Chondrocyte (in vitro differentiated cells): ENCODE measurements at regions not wholly inside any gene's neighbourhood (a gene's known extent, or its start where the extent isn't known, plus 50 kb on each side); places are given as distances from the start of the nearest gene placed in this dataset.

ENCODE experiments used
- DNase-seq: peaks from one replicate; pipeline ENCODE4 v3.0.0; 2021; ENCODE audit warnings: mixed read lengths, low spot score
- H3K27ac Mint-ChIP-seq: one replicate; pipeline ENCODE4 v1.8.0; 2021; ENCODE audit warnings: mild to moderate bottlenecking, moderate library complexity, mixed read lengths; ENCODE audit not compliant: unreplicated experiment
- H3K27me3 Mint-ChIP-seq: 2 replicates; pipeline ENCODE4 v1.8.0; 2021; ENCODE audit warnings: low read depth, mixed read lengths
- H3K36me3 Mint-ChIP-seq: 2 replicates; pipeline ENCODE4 v1.8.0; 2021; ENCODE audit warnings: low read depth, mixed read lengths
- H3K4me1 Mint-ChIP-seq: 2 replicates; pipeline ENCODE4 v1.8.0; 2021; ENCODE audit warnings: low read depth, mild to moderate bottlenecking, mixed read lengths
- H3K4me3 Mint-ChIP-seq: one replicate; pipeline ENCODE4 v1.8.0; 2021; ENCODE audit warnings: mild to moderate bottlenecking, moderate library complexity, mixed read lengths; ENCODE audit not compliant: unreplicated experiment
- H3K9me3 Mint-ChIP-seq: 2 replicates; pipeline ENCODE4 v1.8.0; 2021; ENCODE audit warnings: low read depth, mixed read lengths
- TF ChIP-seq, protein P1 (sequence below): fragments of 200-600 bp; sonication (generic); IDR thresholded peaks from 2 replicates; pipeline ENCODE4 v1.5.0; 2021; ENCODE audit warnings: antibody characterized with exemption, mild to moderate bottlenecking, moderate library complexity

DNA sequence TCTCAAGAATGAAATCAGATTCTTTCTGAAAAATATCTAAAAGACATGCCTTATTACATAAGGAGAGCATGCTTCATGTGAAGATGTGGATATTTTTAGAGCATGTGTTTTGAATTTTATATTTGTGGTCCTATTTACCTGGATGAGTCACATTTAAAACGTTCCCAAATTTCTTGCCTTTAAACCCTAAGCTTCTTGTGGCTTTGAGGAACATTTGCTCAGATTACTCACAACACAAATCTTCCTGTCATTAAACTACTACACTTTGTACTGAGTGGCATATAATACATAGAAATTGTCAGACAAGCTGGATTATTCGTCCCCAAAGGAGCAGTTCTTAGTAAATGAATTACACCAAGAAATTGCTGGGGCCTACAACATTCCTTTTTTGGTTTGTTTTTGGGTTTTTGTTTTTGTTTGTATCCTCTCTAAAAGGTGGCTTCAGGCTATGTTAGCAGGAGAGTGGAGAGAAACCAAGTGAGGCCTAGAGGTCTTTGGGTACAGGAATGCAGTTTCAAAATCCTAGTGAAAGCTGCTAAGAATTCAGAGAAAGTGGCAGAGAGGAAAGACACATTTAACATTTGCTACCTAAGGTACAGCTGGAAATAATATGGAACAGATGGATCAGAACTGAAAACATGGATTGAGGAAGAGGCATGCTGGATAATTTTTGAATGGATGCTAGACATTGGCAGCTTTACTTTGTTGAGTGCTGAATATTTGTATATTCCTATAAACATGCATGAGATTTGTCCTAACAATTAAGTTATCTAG is 128.1 kb downstream of the RPL22L1 start:
- no peaks in the 10 kb centered on the region for H3K36me3 Mint-ChIP-seq
- H3K27ac Mint-ChIP-seq, result no peak overlapping the region
- TF ChIP-seq, protein P1, sequence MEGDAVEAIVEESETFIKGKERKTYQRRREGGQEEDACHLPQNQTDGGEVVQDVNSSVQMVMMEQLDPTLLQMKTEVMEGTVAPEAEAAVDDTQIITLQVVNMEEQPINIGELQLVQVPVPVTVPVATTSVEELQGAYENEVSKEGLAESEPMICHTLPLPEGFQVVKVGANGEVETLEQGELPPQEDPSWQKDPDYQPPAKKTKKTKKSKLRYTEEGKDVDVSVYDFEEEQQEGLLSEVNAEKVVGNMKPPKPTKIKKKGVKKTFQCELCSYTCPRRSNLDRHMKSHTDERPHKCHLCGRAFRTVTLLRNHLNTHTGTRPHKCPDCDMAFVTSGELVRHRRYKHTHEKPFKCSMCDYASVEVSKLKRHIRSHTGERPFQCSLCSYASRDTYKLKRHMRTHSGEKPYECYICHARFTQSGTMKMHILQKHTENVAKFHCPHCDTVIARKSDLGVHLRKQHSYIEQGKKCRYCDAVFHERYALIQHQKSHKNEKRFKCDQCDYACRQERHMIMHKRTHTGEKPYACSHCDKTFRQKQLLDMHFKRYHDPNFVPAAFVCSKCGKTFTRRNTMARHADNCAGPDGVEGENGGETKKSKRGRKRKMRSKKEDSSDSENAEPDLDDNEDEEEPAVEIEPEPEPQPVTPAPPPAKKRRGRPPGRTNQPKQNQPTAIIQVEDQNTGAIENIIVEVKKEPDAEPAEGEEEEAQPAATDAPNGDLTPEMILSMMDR, result no peak
- no peak for DNase-seq
- H3K4me3 Mint-ChIP-seq, result no peak overlapping the region
- H3K27me3 Mint-ChIP-seq, result no peaks in the 10 kb centered on the region
- H3K4me1 Mint-ChIP-seq, result peaks cover 51% of the 10 kb centered on the region
- H3K9me3 Mint-ChIP-seq, result no peaks in the 10 kb centered on the region

DNA sequence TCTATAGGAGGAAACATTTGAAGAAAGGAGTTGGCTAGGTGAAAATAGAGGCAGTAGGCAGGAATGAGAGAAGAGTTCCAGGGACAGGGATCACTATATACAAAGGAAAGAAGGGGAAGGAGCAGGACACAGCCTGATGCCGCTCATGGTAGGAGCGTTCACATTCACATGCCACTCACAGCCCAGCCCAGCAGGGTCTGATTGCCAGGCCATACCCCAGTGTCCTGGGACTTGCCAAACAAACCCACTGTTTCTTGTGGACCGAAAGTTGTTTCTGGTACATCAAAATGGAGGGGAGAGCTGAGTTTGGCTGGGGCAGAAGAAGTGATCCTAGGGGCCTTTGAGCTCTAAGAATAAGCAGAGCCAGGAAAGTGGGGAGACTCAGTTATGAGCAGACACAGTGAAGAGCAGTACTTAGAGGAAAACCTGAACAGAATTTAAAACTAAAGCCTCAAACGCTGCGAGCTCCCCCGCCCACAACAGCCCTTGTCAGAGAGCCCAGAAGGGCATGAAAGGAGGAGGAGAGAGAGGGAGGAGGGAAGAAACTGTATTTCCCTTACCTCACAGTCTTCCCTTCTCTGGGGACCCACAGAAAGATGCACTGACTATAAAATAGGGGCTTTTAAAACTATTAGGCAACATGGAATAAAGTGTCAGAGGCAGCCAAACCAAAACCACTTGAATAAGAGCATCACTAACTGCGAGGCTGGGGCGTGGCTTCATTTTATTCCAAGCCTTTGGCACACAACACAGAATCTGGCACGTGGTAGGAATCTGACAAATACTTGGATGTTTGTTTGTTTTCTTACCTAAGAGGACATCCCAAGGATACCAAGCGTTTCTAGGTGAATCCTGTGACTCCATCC is 129.0 kb downstream of the RPL22L1 start:
- peaks cover 42% of the 10 kb centered on the region for H3K4me1 Mint-ChIP-seq
- no peak overlapping the region for H3K4me3 Mint-ChIP-seq
- TF ChIP-seq, protein P1, result no peak
- no peaks in the 10 kb centered on the region for H3K36me3 Mint-ChIP-seq
- H3K27ac Mint-ChIP-seq, result peak overlapping the region; percentile 52
- no peaks in the 10 kb centered on the region for H3K27me3 Mint-ChIP-seq
- no peak for DNase-seq
- H3K9me3 Mint-ChIP-seq, result no peaks in the 10 kb centered on the region

DNA sequence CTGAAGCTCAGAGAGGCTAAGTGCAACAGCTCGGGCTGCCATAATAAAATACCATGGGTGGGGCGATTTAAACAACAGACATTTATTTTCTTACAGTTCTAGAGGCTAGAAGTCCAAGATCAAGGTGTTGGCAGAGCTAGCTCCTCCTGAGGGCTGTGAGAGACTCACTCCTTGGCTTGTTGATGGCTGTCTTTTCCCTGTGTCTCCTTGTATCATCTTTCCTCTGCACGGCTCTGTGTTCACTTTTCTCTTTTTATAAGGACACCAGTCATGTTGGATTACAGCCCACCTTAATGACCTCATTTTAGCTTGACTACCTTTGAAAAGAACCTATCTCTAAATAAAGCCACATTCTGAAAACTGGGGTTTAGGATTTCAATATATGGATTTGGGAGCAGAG is 129.7 kb downstream of the RPL22L1 start:
- DNase-seq, result no peak
- Mint-ChIP-seq H3K4me3 (no peak overlapping the region), H3K36me3 (no peaks in the 10 kb centered on the region), H3K27me3 (no peaks in the 10 kb centered on the region), H3K4me1 (peaks cover 35% of the 10 kb centered on the region), H3K9me3 (no peaks in the 10 kb centered on the region), H3K27ac (no peak overlapping the region)
- TF ChIP-seq, protein P1, result no peak

DNA sequence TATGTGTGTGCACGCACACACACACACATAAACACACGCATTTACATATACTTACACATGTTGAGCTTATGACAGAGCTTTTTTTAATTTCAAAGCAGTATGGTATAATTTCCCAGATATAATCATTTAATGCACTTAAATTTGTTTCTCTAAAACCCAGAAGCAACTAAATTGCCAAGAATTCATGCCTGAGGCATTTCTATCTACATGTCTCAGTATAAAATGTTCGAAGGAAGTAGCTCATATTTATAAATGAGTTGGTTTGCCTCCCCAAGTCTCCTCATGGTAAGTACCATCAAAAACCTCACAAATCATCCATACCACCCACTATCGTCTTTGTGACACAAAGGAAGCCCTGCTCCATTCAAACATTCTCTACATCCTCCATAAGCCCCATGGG is 130.6 kb downstream of the RPL22L1 start:
- no peak for DNase-seq
- peaks cover 33% of the 10 kb centered on the region for H3K4me1 Mint-ChIP-seq
- TF ChIP-seq, protein P1, result no peak
- H3K9me3 Mint-ChIP-seq, result no peaks in the 10 kb centered on the region
- peak overlapping the region; percentile 18 for H3K27ac Mint-ChIP-seq
- no peaks in the 10 kb centered on the region for H3K27me3 Mint-ChIP-seq
- no peaks in the 10 kb centered on the region for H3K36me3 Mint-ChIP-seq
- H3K4me3 Mint-ChIP-seq, result no peak overlapping the region

DNA sequence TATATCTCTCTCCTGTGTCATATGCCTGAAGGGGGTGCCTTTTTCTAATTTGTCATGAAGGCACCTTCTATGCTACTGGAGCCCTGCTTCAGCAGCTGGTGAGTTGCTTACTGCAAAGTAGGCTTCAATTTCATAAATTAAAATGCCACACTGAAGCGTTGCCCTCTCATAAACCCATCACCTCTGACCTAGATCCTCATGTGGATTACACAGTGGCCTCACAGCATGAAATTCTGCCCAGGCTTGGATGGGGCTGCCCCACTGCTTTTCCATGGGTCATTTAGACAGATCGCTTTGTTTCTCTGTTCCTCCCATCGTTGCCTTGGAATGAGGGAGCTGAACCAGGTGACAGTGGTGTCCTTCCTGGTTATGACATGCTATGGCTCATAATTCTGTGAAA is 131.2 kb downstream of the RPL22L1 start:
- H3K36me3 Mint-ChIP-seq, result no peaks in the 10 kb centered on the region

More for the DNA sequence above, 131.2 kb downstream of the RPL22L1 start:
- TF ChIP-seq, protein P1, result no peak
- H3K27ac Mint-ChIP-seq, result no peak overlapping the region
- H3K4me1 Mint-ChIP-seq, result peaks cover 38% of the 10 kb centered on the region
- no peak for DNase-seq
- no peaks in the 10 kb centered on the region for H3K27me3 Mint-ChIP-seq
- H3K4me3 Mint-ChIP-seq, result no peak overlapping the region
- no peaks in the 10 kb centered on the region for H3K9me3 Mint-ChIP-seq
